HEK293 (cell line): ENCODE measurements at regions not wholly inside any gene's neighbourhood (a gene's known extent, or its start where the extent isn't known, plus 50 kb on each side); places are given as distances from the start of the nearest gene placed in this dataset.

Experiments used
- CTCF ChIP-seq: fragments of 450-650 bp; formaldehyde crosslinking; IDR thresholded peaks from 2 replicates; pipeline ENCODE4 v1.5.1; 2016; ENCODE audit warnings: missing biosample characterization, missing genetic modification characterization
- PRDM6 ChIP-seq: fragments of 450-650 bp; formaldehyde crosslinking; IDR thresholded peaks from 2 replicates; pipeline ENCODE4 v1.5.1; 2017; ENCODE audit warnings: missing biosample characterization, missing genetic modification characterization
- YY1 ChIP-seq: fragments of 450-650 bp; formaldehyde crosslinking; IDR thresholded peaks from 2 replicates; pipeline ENCODE4 v1.5.1; 2018; ENCODE audit warnings: missing biosample characterization, missing genetic modification characterization
- ZNF433 ChIP-seq: fragments of 450-650 bp; formaldehyde crosslinking; IDR thresholded peaks from 2 replicates; pipeline ENCODE4 v1.5.1; 2016; ENCODE audit warnings: missing biosample characterization, missing genetic modification characterization, low read depth
- TF ChIP-seq, protein P1 (sequence below): fragments of 450-650 bp; formaldehyde crosslinking; IDR thresholded peaks from 2 replicates; pipeline ENCODE4 v1.5.1; 2016; ENCODE audit warnings: missing biosample characterization, missing genetic modification characterization
- TF ChIP-seq, protein P2 (sequence below): fragments of 450-650 bp; formaldehyde crosslinking; IDR thresholded peaks from 2 replicates; pipeline ENCODE4 v1.5.1; 2016; ENCODE audit warnings: missing biosample characterization, missing genetic modification characterization
- TF ChIP-seq, protein P3 (sequence below): fragments of 450-650 bp; formaldehyde crosslinking; IDR thresholded peaks from 2 replicates; pipeline ENCODE4 v1.5.1; 2016; ENCODE audit warnings: missing biosample characterization, missing genetic modification characterization
- TF ChIP-seq, protein P4 (sequence below): fragments of 450-650 bp; formaldehyde crosslinking; IDR thresholded peaks from 2 replicates; pipeline ENCODE4 v1.5.1; 2016; ENCODE audit warnings: missing biosample characterization, missing genetic modification characterization

- TF ChIP-seq CTCF (tag by site-specific recombination) (no peak), PRDM6 (no peak), ZNF433 (tag by site-specific recombination) (no peak), YY1 (tag by site-specific recombination) (no peak)
- TF ChIP-seq, protein P1, sequence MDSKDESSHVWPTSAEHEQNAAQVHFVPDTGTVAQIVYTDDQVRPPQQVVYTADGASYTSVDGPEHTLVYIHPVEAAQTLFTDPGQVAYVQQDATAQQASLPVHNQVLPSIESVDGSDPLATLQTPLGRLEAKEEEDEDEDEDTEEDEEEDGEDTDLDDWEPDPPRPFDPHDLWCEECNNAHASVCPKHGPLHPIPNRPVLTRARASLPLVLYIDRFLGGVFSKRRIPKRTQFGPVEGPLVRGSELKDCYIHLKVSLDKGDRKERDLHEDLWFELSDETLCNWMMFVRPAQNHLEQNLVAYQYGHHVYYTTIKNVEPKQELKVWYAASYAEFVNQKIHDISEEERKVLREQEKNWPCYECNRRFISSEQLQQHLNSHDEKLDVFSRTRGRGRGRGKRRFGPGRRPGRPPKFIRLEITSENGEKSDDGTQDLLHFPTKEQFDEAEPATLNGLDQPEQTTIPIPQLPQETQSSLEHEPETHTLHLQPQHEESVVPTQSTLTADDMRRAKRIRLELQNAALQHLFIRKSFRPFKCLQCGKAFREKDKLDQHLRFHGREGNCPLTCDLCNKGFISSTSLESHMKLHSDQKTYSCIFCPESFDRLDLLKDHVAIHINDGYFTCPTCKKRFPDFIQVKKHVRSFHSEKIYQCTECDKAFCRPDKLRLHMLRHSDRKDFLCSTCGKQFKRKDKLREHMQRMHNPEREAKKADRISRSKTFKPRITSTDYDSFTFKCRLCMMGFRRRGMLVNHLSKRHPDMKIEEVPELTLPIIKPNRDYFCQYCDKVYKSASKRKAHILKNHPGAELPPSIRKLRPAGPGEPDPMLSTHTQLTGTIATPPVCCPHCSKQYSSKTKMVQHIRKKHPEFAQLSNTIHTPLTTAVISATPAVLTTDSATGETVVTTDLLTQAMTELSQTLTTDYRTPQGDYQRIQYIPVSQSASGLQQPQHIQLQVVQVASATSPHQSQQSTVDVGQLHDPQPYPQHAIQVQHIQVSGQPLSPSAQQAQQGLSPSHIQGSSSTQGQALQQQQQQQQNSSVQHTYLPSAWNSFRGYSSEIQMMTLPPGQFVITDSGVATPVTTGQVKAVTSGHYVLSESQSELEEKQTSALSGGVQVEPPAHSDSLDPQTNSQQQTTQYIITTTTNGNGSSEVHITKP (tag by site-specific recombination), result no peak
- TF ChIP-seq, protein P2, sequence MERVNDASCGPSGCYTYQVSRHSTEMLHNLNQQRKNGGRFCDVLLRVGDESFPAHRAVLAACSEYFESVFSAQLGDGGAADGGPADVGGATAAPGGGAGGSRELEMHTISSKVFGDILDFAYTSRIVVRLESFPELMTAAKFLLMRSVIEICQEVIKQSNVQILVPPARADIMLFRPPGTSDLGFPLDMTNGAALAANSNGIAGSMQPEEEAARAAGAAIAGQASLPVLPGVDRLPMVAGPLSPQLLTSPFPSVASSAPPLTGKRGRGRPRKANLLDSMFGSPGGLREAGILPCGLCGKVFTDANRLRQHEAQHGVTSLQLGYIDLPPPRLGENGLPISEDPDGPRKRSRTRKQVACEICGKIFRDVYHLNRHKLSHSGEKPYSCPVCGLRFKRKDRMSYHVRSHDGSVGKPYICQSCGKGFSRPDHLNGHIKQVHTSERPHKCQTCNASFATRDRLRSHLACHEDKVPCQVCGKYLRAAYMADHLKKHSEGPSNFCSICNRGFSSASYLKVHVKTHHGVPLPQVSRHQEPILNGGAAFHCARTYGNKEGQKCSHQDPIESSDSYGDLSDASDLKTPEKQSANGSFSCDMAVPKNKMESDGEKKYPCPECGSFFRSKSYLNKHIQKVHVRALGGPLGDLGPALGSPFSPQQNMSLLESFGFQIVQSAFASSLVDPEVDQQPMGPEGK (tag by site-specific recombination), result no peak
- TF ChIP-seq, protein P3, sequence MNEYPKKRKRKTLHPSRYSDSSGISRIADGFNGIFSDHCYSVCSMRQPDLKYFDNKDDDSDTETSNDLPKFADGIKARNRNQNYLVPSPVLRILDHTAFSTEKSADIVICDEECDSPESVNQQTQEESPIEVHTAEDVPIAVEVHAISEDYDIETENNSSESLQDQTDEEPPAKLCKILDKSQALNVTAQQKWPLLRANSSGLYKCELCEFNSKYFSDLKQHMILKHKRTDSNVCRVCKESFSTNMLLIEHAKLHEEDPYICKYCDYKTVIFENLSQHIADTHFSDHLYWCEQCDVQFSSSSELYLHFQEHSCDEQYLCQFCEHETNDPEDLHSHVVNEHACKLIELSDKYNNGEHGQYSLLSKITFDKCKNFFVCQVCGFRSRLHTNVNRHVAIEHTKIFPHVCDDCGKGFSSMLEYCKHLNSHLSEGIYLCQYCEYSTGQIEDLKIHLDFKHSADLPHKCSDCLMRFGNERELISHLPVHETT (tag by site-specific recombination), result no peak
- TF ChIP-seq, protein P4, sequence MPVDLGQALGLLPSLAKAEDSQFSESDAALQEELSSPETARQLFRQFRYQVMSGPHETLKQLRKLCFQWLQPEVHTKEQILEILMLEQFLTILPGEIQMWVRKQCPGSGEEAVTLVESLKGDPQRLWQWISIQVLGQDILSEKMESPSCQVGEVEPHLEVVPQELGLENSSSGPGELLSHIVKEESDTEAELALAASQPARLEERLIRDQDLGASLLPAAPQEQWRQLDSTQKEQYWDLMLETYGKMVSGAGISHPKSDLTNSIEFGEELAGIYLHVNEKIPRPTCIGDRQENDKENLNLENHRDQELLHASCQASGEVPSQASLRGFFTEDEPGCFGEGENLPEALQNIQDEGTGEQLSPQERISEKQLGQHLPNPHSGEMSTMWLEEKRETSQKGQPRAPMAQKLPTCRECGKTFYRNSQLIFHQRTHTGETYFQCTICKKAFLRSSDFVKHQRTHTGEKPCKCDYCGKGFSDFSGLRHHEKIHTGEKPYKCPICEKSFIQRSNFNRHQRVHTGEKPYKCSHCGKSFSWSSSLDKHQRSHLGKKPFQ (tag by site-specific recombination), result no peak
Observed at GRCh38 chr6:94414041-94414440, 994.7 kb upstream of the EPHA7 start.
